Uterus (tissue), 3 donors: ENCODE measurements at regions not wholly inside any gene's neighbourhood (a gene's known extent, or its start where the extent isn't known, plus 50 kb on each side); places are given as distances from the start of the nearest gene placed in this dataset.

ENCODE experiments used
- DNase-seq, 2 donors: peaks; one replicate each; pipeline ENCODE4 v3.0.0-alpha.2; 2019 to 2020
- H3K27ac ChIP-seq, 2 donors: fragments of 200-600 bp; sonication (generic); 1 replicate in 1 of 2; 2 replicates in 1 of 2; pipeline ENCODE4 v1.5.1; 2016 to 2018
- H3K27me3 ChIP-seq, 2 donors: fragments of 200-600 bp; sonication (generic); one replicate each; pipeline ENCODE4 v1.5.1; 2018 to 2019; ENCODE audit warnings: control low read depth in 1 of 2
- H3K36me3 ChIP-seq, 2 donors: fragments of 200-600 bp; sonication (generic); one replicate each; pipeline ENCODE4 v1.5.1; 2019; ENCODE audit warnings: control low read depth in 1 of 2
- H3K4me1 ChIP-seq, 2 donors: fragments of 200-600 bp; sonication (generic); one replicate each; pipeline ENCODE4 v1.5.1; 2018 to 2019; ENCODE audit warnings: control low read depth in 1 of 2
- H3K4me3 ChIP-seq, 2 donors: fragments of 200-600 bp; sonication (generic); 1 replicate in 1 of 2; 2 replicates in 1 of 2; pipeline ENCODE4 v1.5.1; 2018 to 2019; ENCODE audit warnings: mild to moderate bottlenecking in 1 of 2
- H3K9me3 ChIP-seq, 2 donors: fragments of 200-600 bp; sonication (generic); one replicate each; pipeline ENCODE4 v1.5.1; 2019; ENCODE audit warnings: control low read depth in 1 of 2
- CTCF ChIP-seq, 4 experiments: fragments of 200-600 bp in 2 of 4; fragments of 450-650 bp in 2 of 4; sonication (generic) in 2 of 4; IDR thresholded peaks; one replicate each; pipeline ENCODE4 v1.5.1; 2016 to 2019; ENCODE audit warnings: antibody characterized with exemption in 4 of 4, mild to moderate bottlenecking in 2 of 4, moderate library complexity in 1 of 4
- POLR2A ChIP-seq, 2 donors: fragments of 450-650 bp; IDR thresholded peaks; one replicate each; pipeline ENCODE4 v1.6.1; 2016; ENCODE audit warnings: antibody characterized with exemption in 2 of 2, mild to moderate bottlenecking in 1 of 2, moderate library complexity in 1 of 2
- intact Hi-C: fragments of 100-400 bp; cut with DNase I; formaldehyde crosslinking; loops from one replicate; pipeline ENCODE4 v1.15.1; 2023; ENCODE audit warnings: low total_unique reads
- donor health status: DM: yes; HTN: yes; CAD: no.

GRCh38 chr1:194256010-194256409, 1069.6 kb upstream of the B3GALT2 start:
- Histone ChIP-seq H3K4me1 (no peaks in the 10 kb centered on the region), H3K27me3 (no peaks in the 10 kb centered on the region), H3K4me3 (no peak overlapping the region), H3K9me3 (no peaks in the 10 kb centered on the region), H3K27ac (no peak overlapping the region), H3K36me3 (no peaks in the 10 kb centered on the region)
- intact Hi-C loops = no loop called here
- DNase-seq = no peak
- TF ChIP-seq POLR2A (IDR thresholded peaks at IDR 0.05) (no peak), CTCF (IDR thresholded peaks at IDR 0.05) (no peak)

- Histone ChIP-seq H3K36me3 (no peaks in the 10 kb centered on the region), H3K9me3 (no peaks in the 10 kb centered on the region), H3K4me3 (no peak overlapping the region), H3K4me1 (no peaks in the 10 kb centered on the region), H3K27ac (no peak overlapping the region), H3K27me3 (no peaks in the 10 kb centered on the region)
- DNase-seq = no peak
- intact Hi-C loops = no loop called here
- no peak for TF ChIP-seq CTCF (IDR thresholded peaks at IDR 0.05)
- no peak for TF ChIP-seq POLR2A (IDR thresholded peaks at IDR 0.05)
Observed at GRCh38 chr1:194252199-194252598, 1065.8 kb upstream of the B3GALT2 start.

GRCh38 chr1:194241215-194241614, 1054.8 kb upstream of the B3GALT2 start:
- H3K4me1 ChIP-seq = no peaks in the 10 kb centered on the region
- H3K9me3 ChIP-seq = no peaks in the 10 kb centered on the region
- no peaks in the 10 kb centered on the region for H3K36me3 ChIP-seq
- intact Hi-C loops = no loop called here
- no peak for DNase-seq
- H3K27ac ChIP-seq = no peak overlapping the region
- H3K4me3 ChIP-seq = no peak overlapping the region
- no peaks in the 10 kb centered on the region for H3K27me3 ChIP-seq
- TF ChIP-seq POLR2A (IDR thresholded peaks at IDR 0.05) (no peak), CTCF (IDR thresholded peaks at IDR 0.05) (no peak)

GRCh38 chr1:194233069-194233468, 1046.7 kb upstream of the B3GALT2 start:
- no peak for DNase-seq
- Histone ChIP-seq H3K27me3 (no peaks in the 10 kb centered on the region), H3K36me3 (no peaks in the 10 kb centered on the region), H3K4me3 (no peak overlapping the region), H3K9me3 (no peaks in the 10 kb centered on the region), H3K4me1 (no peaks in the 10 kb centered on the region), H3K27ac (no peak overlapping the region)
- intact Hi-C loops = no loop called here
- TF ChIP-seq POLR2A (IDR thresholded peaks at IDR 0.05) (no peak), CTCF (IDR thresholded peaks at IDR 0.05) (no peak)

GRCh38 chr1:194230351-194231144, 1044.1 kb upstream of the B3GALT2 start:
- no peak overlapping the region for H3K4me3 ChIP-seq
- no peak for DNase-seq
- intact Hi-C loops = no loop called here
- no peaks in the 10 kb centered on the region for H3K9me3 ChIP-seq
- H3K27ac ChIP-seq = no peak overlapping the region
- H3K36me3 ChIP-seq = no peaks in the 10 kb centered on the region
- H3K4me1 ChIP-seq = no peaks in the 10 kb centered on the region
- no peaks in the 10 kb centered on the region for H3K27me3 ChIP-seq
- TF ChIP-seq CTCF (IDR thresholded peaks at IDR 0.05) = no peak
- no peak for TF ChIP-seq POLR2A (IDR thresholded peaks at IDR 0.05)
